Endothelial cell (in vitro differentiated cells): ENCODE measurements at regions not wholly inside any gene's neighbourhood (a gene's known extent, or its start where the extent isn't known, plus 50 kb on each side); places are given as distances from the start of the nearest gene placed in this dataset.

ENCODE experiments used
- DNase-seq: peaks from one replicate; pipeline ENCODE4 v3.0.0; 2021; ENCODE audit warnings: low spot score
- H3K27ac Mint-ChIP-seq: one replicate; pipeline ENCODE4 v1.8.0; 2021; ENCODE audit warnings: mixed read lengths, inconsistent platforms; ENCODE audit not compliant: unreplicated experiment
- H3K27me3 Mint-ChIP-seq: one replicate; pipeline ENCODE4 v1.8.0; 2021; ENCODE audit warnings: mild to moderate bottlenecking, moderate library complexity, mixed read lengths, inconsistent platforms; ENCODE audit not compliant: unreplicated experiment
- H3K36me3 Mint-ChIP-seq: one replicate; pipeline ENCODE4 v1.8.0; 2021; ENCODE audit warnings: mild to moderate bottlenecking, low read depth, mixed read lengths, inconsistent platforms; ENCODE audit not compliant: unreplicated experiment
- H3K4me1 Mint-ChIP-seq: one replicate; pipeline ENCODE4 v1.8.0; 2021; ENCODE audit warnings: mild to moderate bottlenecking, mixed read lengths, inconsistent platforms; ENCODE audit not compliant: unreplicated experiment
- H3K4me3 Mint-ChIP-seq: one replicate; pipeline ENCODE4 v1.8.0; 2021; ENCODE audit warnings: mild to moderate bottlenecking, mixed read lengths, inconsistent platforms; ENCODE audit not compliant: unreplicated experiment
- H3K9me3 Mint-ChIP-seq: one replicate; pipeline ENCODE4 v1.8.0; 2021; ENCODE audit warnings: mixed read lengths, inconsistent platforms; ENCODE audit not compliant: unreplicated experiment
- TF ChIP-seq, protein P1 (sequence below): fragments of 200-600 bp; sonication (generic); IDR thresholded peaks from one replicate; pipeline ENCODE4 v1.5.0; 2021; ENCODE audit warnings: antibody characterized with exemption; ENCODE audit not compliant: unreplicated experiment

GRCh38 chrX:94365736-94366135 is 691.7 kb downstream of the FAM133A start:
- H3K27ac Mint-ChIP-seq, result no peak overlapping the region
- no peak for DNase-seq
- H3K4me3 Mint-ChIP-seq, result no peak overlapping the region
- no peaks in the 10 kb centered on the region for H3K27me3 Mint-ChIP-seq
- TF ChIP-seq, protein P1, sequence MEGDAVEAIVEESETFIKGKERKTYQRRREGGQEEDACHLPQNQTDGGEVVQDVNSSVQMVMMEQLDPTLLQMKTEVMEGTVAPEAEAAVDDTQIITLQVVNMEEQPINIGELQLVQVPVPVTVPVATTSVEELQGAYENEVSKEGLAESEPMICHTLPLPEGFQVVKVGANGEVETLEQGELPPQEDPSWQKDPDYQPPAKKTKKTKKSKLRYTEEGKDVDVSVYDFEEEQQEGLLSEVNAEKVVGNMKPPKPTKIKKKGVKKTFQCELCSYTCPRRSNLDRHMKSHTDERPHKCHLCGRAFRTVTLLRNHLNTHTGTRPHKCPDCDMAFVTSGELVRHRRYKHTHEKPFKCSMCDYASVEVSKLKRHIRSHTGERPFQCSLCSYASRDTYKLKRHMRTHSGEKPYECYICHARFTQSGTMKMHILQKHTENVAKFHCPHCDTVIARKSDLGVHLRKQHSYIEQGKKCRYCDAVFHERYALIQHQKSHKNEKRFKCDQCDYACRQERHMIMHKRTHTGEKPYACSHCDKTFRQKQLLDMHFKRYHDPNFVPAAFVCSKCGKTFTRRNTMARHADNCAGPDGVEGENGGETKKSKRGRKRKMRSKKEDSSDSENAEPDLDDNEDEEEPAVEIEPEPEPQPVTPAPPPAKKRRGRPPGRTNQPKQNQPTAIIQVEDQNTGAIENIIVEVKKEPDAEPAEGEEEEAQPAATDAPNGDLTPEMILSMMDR, result no peak
- H3K36me3 Mint-ChIP-seq, result no peaks in the 10 kb centered on the region
- no peaks in the 10 kb centered on the region for H3K9me3 Mint-ChIP-seq
- peaks cover 3% of the 10 kb centered on the region for H3K4me1 Mint-ChIP-seq

DNA sequence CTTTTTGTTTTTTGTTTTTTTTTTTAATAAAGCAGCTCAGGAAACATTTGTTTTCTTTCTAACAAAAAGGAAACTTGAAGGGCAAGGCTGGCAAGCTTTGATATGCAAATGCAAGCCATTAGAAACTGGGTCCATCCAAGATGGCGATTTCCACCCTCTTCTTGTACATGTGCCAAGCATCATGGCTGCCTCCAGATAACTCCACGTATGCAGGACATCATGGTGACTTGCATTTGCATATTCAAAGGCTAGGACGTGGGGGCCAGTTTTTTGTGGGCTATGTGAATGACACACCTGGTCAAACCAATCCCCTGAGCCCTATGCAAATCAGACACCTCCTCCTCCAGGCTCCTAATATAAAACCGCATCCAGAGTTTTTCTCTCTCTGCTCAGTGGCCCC is 692.6 kb downstream of the FAM133A start:
- no peaks in the 10 kb centered on the region for H3K9me3 Mint-ChIP-seq
- DNase-seq, result no peak
- TF ChIP-seq, protein P1, result no peak
- no peak overlapping the region for H3K27ac Mint-ChIP-seq
- no peak overlapping the region for H3K4me3 Mint-ChIP-seq
- no peaks in the 10 kb centered on the region for H3K36me3 Mint-ChIP-seq
- H3K27me3 Mint-ChIP-seq, result no peaks in the 10 kb centered on the region
- peaks cover 3% of the 10 kb centered on the region for H3K4me1 Mint-ChIP-seq

GRCh38 chrX:94389044-94389443 is 715.0 kb downstream of the FAM133A start:
- peaks cover 4% of the 10 kb centered on the region for H3K9me3 Mint-ChIP-seq
- H3K4me1 Mint-ChIP-seq, result no peaks in the 10 kb centered on the region
- no peak overlapping the region for H3K4me3 Mint-ChIP-seq
- H3K27me3 Mint-ChIP-seq, result no peaks in the 10 kb centered on the region
- TF ChIP-seq, protein P1, result no peak
- DNase-seq, result no peak
- H3K36me3 Mint-ChIP-seq, result no peaks in the 10 kb centered on the region
- no peak overlapping the region for H3K27ac Mint-ChIP-seq

DNA sequence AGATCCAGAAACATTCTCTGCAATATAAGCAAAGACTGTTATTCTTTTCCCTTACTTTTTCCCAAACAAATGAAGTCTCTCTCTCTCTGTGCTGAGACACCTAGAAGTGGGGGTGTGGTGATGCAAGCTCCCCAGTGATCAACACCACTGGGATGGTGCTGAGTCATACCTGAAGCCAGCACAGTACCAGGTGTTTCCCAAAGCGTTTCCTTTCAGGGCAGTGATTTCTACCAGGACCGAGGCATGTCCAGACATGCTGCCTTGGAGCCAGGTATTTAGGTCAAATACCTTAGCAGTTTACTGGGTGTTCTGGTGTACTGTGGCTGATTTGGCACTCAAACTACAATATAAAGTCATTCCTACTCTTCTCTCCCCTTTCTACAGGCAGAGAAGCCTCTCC is 726.5 kb downstream of the FAM133A start:
- Mint-ChIP-seq H3K4me3 (no peak overlapping the region), H3K9me3 (no peaks in the 10 kb centered on the region), H3K4me1 (no peaks in the 10 kb centered on the region), H3K27me3 (no peaks in the 10 kb centered on the region), H3K27ac (no peak overlapping the region), H3K36me3 (no peaks in the 10 kb centered on the region)
- no peak for DNase-seq
- TF ChIP-seq, protein P1, result no peak

GRCh38 chrX:94401426-94401825 is 727.4 kb downstream of the FAM133A start:
- Mint-ChIP-seq H3K27ac (no peak overlapping the region), H3K27me3 (no peaks in the 10 kb centered on the region)
- DNase-seq, result no peak

More at GRCh38 chrX:94401426-94401825, 727.4 kb downstream of the FAM133A start:
- TF ChIP-seq, protein P1, result no peak
- Mint-ChIP-seq H3K9me3 (no peaks in the 10 kb centered on the region), H3K4me3 (no peak overlapping the region), H3K36me3 (no peaks in the 10 kb centered on the region), H3K4me1 (no peaks in the 10 kb centered on the region)
